HCT116 (cell line): ENCODE measurements at regions not wholly inside any gene's neighbourhood (a gene's known extent, or its start where the extent isn't known, plus 50 kb on each side); places are given as distances from the start of the nearest gene placed in this dataset.

Experiments used
- ATAC-seq: fragments of 200-7000 bp; cut with Tn5 transposase; 2 replicates; pipeline ENCODE4 v1.9.1; 2020; ENCODE audit warnings: mild to moderate bottlenecking, moderate library complexity
- BruUV-seq: library from RNA; stranded (reverse); fragments of 400-500 nt; replicated peaks from 2 replicates; lab custom pipeline; 2021; lab: Mats Ljungman, UMichigan
- CTCF ChIA-PET: fragments of 300-600 bp; sonication (Branson Sonifier 250); formaldehyde crosslinking; loops from one replicate; lab custom pipeline; 2021; ENCODE audit warnings: antibody characterized with exemption; lab: Charles Lee
- POLR2A ChIA-PET: fragments of 300-600, 350-600 bp; sonication (Branson Sonifier 250); formaldehyde crosslinking; loops from one replicate; lab custom pipeline; 2021; ENCODE audit warnings: antibody characterized with exemption; lab: Charles Lee
- RAD21 ChIA-PET, 2 experiments: fragments of 300-600 bp; sonication (Branson Sonifier 250); formaldehyde crosslinking; loops; one replicate each; lab custom pipeline; 2023; ENCODE audit warnings: low total read pairs in 2 of 2; ENCODE audit not compliant: uncharacterized antibody in 2 of 2, unreplicated experiment in 2 of 2, low non-redundant PET in 1 of 2; lab: Charles Lee
- DNase-seq: peaks from one replicate; pipeline ENCODE4 v3.0.0-alpha.2; 2010; ENCODE audit warnings: low read depth, low spot score
- H2AFZ ChIP-seq: fragments of 200-600 bp; shearing (Covaris generic), sonication (generic); 2 replicates; pipeline ENCODE4 v1.6.1; 2017; ENCODE audit warnings: low read depth, mixed run types, mixed read lengths, antibody characterized with exemption, low read length; ENCODE audit not compliant: poor library complexity, severe bottlenecking
- H3K27ac ChIP-seq: 2 replicates; pipeline ENCODE4 v1.5.1; 2012; ENCODE audit warnings: low read depth, low read length
- H3K27me3 ChIP-seq: fragments of 200-600 bp; sonication (generic); 2 replicates; pipeline ENCODE4 v1.6.1; 2016; ENCODE audit warnings: mixed run types, low read length, mixed read lengths; ENCODE audit not compliant: insufficient read depth
- H3K36me3 ChIP-seq, 2 experiments: fragments of 200-500 bp in 1 of 2; fragments of 200-600 bp in 1 of 2; sonication (Bioruptor generic) in 1 of 2; sonication (generic) in 1 of 2; 2 replicates each; pipeline versions ENCODE4 v1.5.1 to v1.6.1; 2014 to 2016; ENCODE audit warnings: low read length in 2 of 2, inconsistent platforms in 1 of 2, mixed read lengths in 1 of 2, mixed run types in 1 of 2; ENCODE audit not compliant: insufficient read depth in 2 of 2, control insufficient read depth in 1 of 2
- H3K4me1 ChIP-seq, 2 experiments: fragments of 200-600 bp in 1 of 2; sonication (generic) in 1 of 2; 2 replicates each; pipeline versions ENCODE4 v1.5.1 to v1.6.1; 2012 to 2017; ENCODE audit warnings: low read length in 2 of 2, inconsistent platforms in 1 of 2, mild to moderate bottlenecking in 1 of 2, mixed read lengths in 1 of 2, mixed run types in 1 of 2, moderate library complexity in 1 of 2; ENCODE audit not compliant: insufficient read depth in 2 of 2, control insufficient read depth in 1 of 2
- H3K4me2 ChIP-seq: fragments of 200-600 bp; sonication (generic); 2 replicates; pipeline ENCODE4 v1.6.1; 2017; ENCODE audit warnings: mixed run types, low read length, mixed read lengths
- H3K4me3 ChIP-seq, 2 experiments: fragments of 200-600 bp in 1 of 2; sonication (generic) in 1 of 2; replicated peaks in 1 of 2; 2 replicates each; pipeline ENCODE4 v1.5.1; 2011 to 2016; ENCODE audit warnings: low read length in 2 of 2, control low read depth in 1 of 2, low read depth in 1 of 2, mild to moderate bottlenecking in 1 of 2, mixed read lengths in 1 of 2, mixed run types in 1 of 2
- H3K79me2 ChIP-seq: fragments of 200-600 bp; sonication (generic); 2 replicates; pipeline ENCODE4 v1.6.1; 2017; ENCODE audit warnings: mild to moderate bottlenecking, mixed run types, low read length, moderate library complexity, mixed read lengths; ENCODE audit not compliant: insufficient read depth
- H3K9ac ChIP-seq: fragments of 200-600 bp; sonication (generic); 2 replicates; pipeline ENCODE4 v1.6.1; 2016; ENCODE audit warnings: low read length, mixed read lengths
- H3K9me2 ChIP-seq: fragments of 200-600 bp; sonication (generic), shearing (Covaris generic); 2 replicates; pipeline ENCODE4 v1.6.1; 2017; ENCODE audit warnings: mixed run types, mild to moderate bottlenecking, moderate library complexity; ENCODE audit not compliant: insufficient read depth
- H3K9me3 ChIP-seq, 2 experiments: fragments of 200-500 bp in 1 of 2; fragments of 200-600 bp in 1 of 2; sonication (Bioruptor generic) in 1 of 2; sonication (generic) in 1 of 2; 2 replicates each; pipeline ENCODE4 v1.6.1; 2014 to 2017; ENCODE audit warnings: low read length in 2 of 2, mixed read lengths in 2 of 2, inconsistent platforms in 1 of 2, low read depth in 1 of 2, mild to moderate bottlenecking in 1 of 2, mixed run types in 1 of 2, moderate library complexity in 1 of 2; ENCODE audit not compliant: control insufficient read depth in 1 of 2, insufficient read depth in 1 of 2
- H4K20me1 ChIP-seq: fragments of 200-600 bp; sonication (generic), shearing (Covaris generic); 2 replicates; pipeline ENCODE4 v1.6.1; 2017; ENCODE audit warnings: mixed run types, mild to moderate bottlenecking, moderate library complexity; ENCODE audit not compliant: insufficient read depth
- CBX3 ChIP-seq: IDR thresholded peaks from 2 replicates; pipeline ENCODE4 v1.6.1; 2012; ENCODE audit warnings: low read depth
- ELF1 ChIP-seq: IDR thresholded peaks from 2 replicates; pipeline ENCODE4 v1.6.1; 2012; ENCODE audit warnings: low read depth, borderline replicate concordance
- EZH2 ChIP-seq: fragments of 200-600 bp; sonication (generic); IDR thresholded peaks from 2 replicates; pipeline ENCODE4 v1.6.1; 2017; ENCODE audit warnings: antibody characterized with exemption, mixed run types
- POLR2AphosphoS5 ChIP-seq: IDR thresholded peaks from 2 replicates; pipeline ENCODE4 v1.6.1; 2011; ENCODE audit warnings: mild to moderate bottlenecking, low read depth, low read length, moderate library complexity
- RAD21 ChIP-seq: IDR thresholded peaks from 2 replicates; pipeline ENCODE4 v1.6.1; 2012; ENCODE audit warnings: low read depth, mild to moderate bottlenecking
- REST ChIP-seq: IDR thresholded peaks from 2 replicates; pipeline ENCODE4 v1.6.1; 2012; ENCODE audit warnings: low read depth
- SIN3A ChIP-seq: IDR thresholded peaks from 2 replicates; pipeline ENCODE4 v1.6.1; 2012; ENCODE audit warnings: low read depth
- SP1 ChIP-seq: IDR thresholded peaks from 2 replicates; pipeline ENCODE4 v1.6.1; 2012; ENCODE audit warnings: low read depth
- SRF ChIP-seq: IDR thresholded peaks from 2 replicates; pipeline ENCODE4 v1.6.1; 2012; ENCODE audit warnings: low read depth
- YY1 ChIP-seq: IDR thresholded peaks from 2 replicates; pipeline ENCODE4 v1.6.1; 2011; ENCODE audit warnings: low read length, low read depth, moderate library complexity, mild to moderate bottlenecking; ENCODE audit not compliant: insufficient replicate concordance; ENCODE audit errors: extremely low read depth
- ZBTB33 ChIP-seq: IDR thresholded peaks from 2 replicates; pipeline ENCODE4 v1.6.1; 2011; ENCODE audit warnings: mild to moderate bottlenecking, low read length, moderate library complexity; ENCODE audit not compliant: insufficient replicate concordance; ENCODE audit errors: extremely low read depth
- ZFX ChIP-seq: fragments of 450-650 bp; IDR thresholded peaks from 2 replicates; pipeline ENCODE4 v1.6.1; 2017
- intact Hi-C: fragments of 100-400 bp; cut with micrococcal nuclease; formaldehyde crosslinking; loops from 2 replicates; pipeline ENCODE4 v1.10.0; 2022
- TF ChIP-seq, protein P1 (sequence below): IDR thresholded peaks from 2 replicates; pipeline ENCODE4 v1.6.1; 2012

GRCh38 chrX:123088930-123089329 lies 95.1 kb upstream of the GRIA3 start:
- no peaks in the 10 kb centered on the region for H3K9me2 ChIP-seq
- H3K36me3 ChIP-seq, result no peaks in the 10 kb centered on the region
- no peak for ATAC-seq
- H3K4me1 ChIP-seq, result no peaks in the 10 kb centered on the region
- H3K27me3 ChIP-seq, result no peaks in the 10 kb centered on the region
- BruUV-seq, result no TSS peak
- RAD21 ChIA-PET, result no interaction called here
- H3K9ac ChIP-seq, result no peak overlapping the region
- no peak for DNase-seq
- intact Hi-C loops, result no loop called here
- no peak overlapping the region for H3K4me2 ChIP-seq
- H4K20me1 ChIP-seq, result no peaks in the 10 kb centered on the region
- CTCF ChIA-PET, result no interaction called here
- H2AFZ ChIP-seq, result no peak overlapping the region
- H3K27ac ChIP-seq, result no peak overlapping the region
- H3K9me3 ChIP-seq, result no peaks in the 10 kb centered on the region
- no peaks in the 10 kb centered on the region for H3K79me2 ChIP-seq
- POLR2A ChIA-PET, result no interaction called here
- no peak overlapping the region for H3K4me3 ChIP-seq
- TF ChIP-seq ZFX (no peak), RAD21 (no peak), ZBTB33 (no peak), SIN3A (no peak), ELF1 (no peak), YY1 (no peak), SRF (no peak), CBX3 (no peak), POLR2AphosphoS5 (no peak), REST (no peak), SP1 (no peak), EZH2 (no peak)
- TF ChIP-seq, protein P1, sequence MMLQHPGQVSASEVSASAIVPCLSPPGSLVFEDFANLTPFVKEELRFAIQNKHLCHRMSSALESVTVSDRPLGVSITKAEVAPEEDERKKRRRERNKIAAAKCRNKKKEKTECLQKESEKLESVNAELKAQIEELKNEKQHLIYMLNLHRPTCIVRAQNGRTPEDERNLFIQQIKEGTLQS, result no peak
